ENCODE measurements at regions not wholly inside any gene's neighbourhood (a gene's known extent, or its start where the extent isn't known, plus 50 kb on each side); places are given as distances from the start of the nearest gene placed in this dataset.

- H3K4me2 ChIP-seq (ENCODE audit: insufficient read depth, low read length) = no peak overlapping the region
- intact Hi-C loops (cut with micrococcal nuclease) = no loop called here
- H3K27me3 ChIP-seq (ENCODE audit: control insufficient read depth in 2 of 2, insufficient read depth in 2 of 2, low read length in 2 of 2) = peaks cover 0 to 8% of the 10 kb centered on the region in 2 experiments; a peak in 2 of 5 replicates
- no peaks in the 10 kb centered on the region for H3K9me3 ChIP-seq (replicated peaks; ENCODE audit: control insufficient read depth, insufficient read depth, low read depth, low read length)
- no peaks in the 10 kb centered on the region; the same call in 1 of the 2 replicates for H4K20me1 ChIP-seq (replicated peaks; ENCODE audit: control insufficient read depth, insufficient read depth, low read length)
- no peak overlapping the region for H3K4me3 ChIP-seq
- H3K27ac ChIP-seq (ENCODE audit: extremely low read depth, low read depth, low read length) = no peak overlapping the region
- CTCF ChIA-PET (ENCODE audit: low intra/inter-chr PET ratio) = no interaction called here
- FAIRE-seq = no peak
- no peaks in the 10 kb centered on the region for H3K4me1 ChIP-seq (replicated peaks in 1 of 2; ENCODE audit: control insufficient read depth in 2 of 2, insufficient read depth in 2 of 2, low read length in 2 of 2)
- POLR2A ChIA-PET = no interaction called here
- H3K79me2 ChIP-seq (ENCODE audit: control insufficient read depth, insufficient read depth, low read length) = no peaks in the 10 kb centered on the region
- no peak for DNase-seq (ENCODE audit: extremely low read depth in 1 of 4, low spot score in 3 of 4)
- 0% methylated on average over 4 of the region's 4 CpGs for WGBS (ENCODE audit: insufficient coverage, low coverage, missing lambda C conversion rate)
- ATAC-seq = no peak
- no peaks in the 10 kb centered on the region for H3K36me3 ChIP-seq (ENCODE audit: control insufficient read depth, insufficient read depth, low read length)
- no peak overlapping the region for H2AFZ ChIP-seq (ENCODE audit: low read depth, low read length)
- BruUV-seq (replicated peaks) = no TSS peak
- H3K9ac ChIP-seq (ENCODE audit: insufficient read depth in 1 of 2, low read depth in 2 of 2, low read length in 2 of 2) = no peak overlapping the region
- in situ Hi-C loops (cut with MboI) = no loop called here
- no peaks in the 10 kb centered on the region for H3K9me1 ChIP-seq (ENCODE audit: control insufficient read depth, insufficient read depth, low read length)
- TF ChIP-seq POU5F1 (IDR thresholded peaks at IDR 0.05; ENCODE audit: borderline replicate concordance, low read depth, low read length, partially characterized antibody) (no peak), RFX5 (IDR thresholded peaks at IDR 0.05; ENCODE audit: low read depth, low read length) (no peak), MAZ (CRISPR knock-in tag; conservative IDR thresholded peaks at IDR 0.05 in 1 of 2, IDR thresholded peaks at IDR 0.05 in 1 of 2) (no peak), ZBTB9 (CRISPR knock-in tag; IDR thresholded peaks at IDR 0.05) (no peak), TCF3 (CRISPR knock-in tag; IDR thresholded peaks at IDR 0.05) (no peak), ZSCAN32 (CRISPR knock-in tag; IDR thresholded peaks at IDR 0.05) (no peak), JUND (IDR thresholded peaks at IDR 0.05; ENCODE audit: borderline replicate concordance, low read depth, low read length) (no peak), JUND (tag; IDR thresholded peaks at IDR 0.05; ENCODE audit: borderline replicate concordance, low read depth, low read length) (no peak), NFIC (IDR thresholded peaks at IDR 0.05) (no peak), GTF2A2 (tag; IDR thresholded peaks at IDR 0.05) (no peak), EP400 (IDR thresholded peaks at IDR 0.05) (no peak), FOXO4 (CRISPR knock-in tag; IDR thresholded peaks at IDR 0.05) (no peak), SRSF1 (IDR thresholded peaks at IDR 0.05; ENCODE audit: low read depth, low read length) (no peak), TAF1 (IDR thresholded peaks at IDR 0.05; ENCODE audit: control insufficient read depth, extremely low read depth, insufficient read depth, low read length, severe bottlenecking) (no peak)
- TF ChIP-seq, protein P1, sequence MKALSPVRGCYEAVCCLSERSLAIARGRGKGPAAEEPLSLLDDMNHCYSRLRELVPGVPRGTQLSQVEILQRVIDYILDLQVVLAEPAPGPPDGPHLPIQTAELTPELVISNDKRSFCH (CRISPR knock-in tag; IDR thresholded peaks at IDR 0.05) = no peak
- TF ChIP-seq, protein P1 (tag; IDR thresholded peaks at IDR 0.05) = no peak
- TF ChIP-seq, protein P2, sequence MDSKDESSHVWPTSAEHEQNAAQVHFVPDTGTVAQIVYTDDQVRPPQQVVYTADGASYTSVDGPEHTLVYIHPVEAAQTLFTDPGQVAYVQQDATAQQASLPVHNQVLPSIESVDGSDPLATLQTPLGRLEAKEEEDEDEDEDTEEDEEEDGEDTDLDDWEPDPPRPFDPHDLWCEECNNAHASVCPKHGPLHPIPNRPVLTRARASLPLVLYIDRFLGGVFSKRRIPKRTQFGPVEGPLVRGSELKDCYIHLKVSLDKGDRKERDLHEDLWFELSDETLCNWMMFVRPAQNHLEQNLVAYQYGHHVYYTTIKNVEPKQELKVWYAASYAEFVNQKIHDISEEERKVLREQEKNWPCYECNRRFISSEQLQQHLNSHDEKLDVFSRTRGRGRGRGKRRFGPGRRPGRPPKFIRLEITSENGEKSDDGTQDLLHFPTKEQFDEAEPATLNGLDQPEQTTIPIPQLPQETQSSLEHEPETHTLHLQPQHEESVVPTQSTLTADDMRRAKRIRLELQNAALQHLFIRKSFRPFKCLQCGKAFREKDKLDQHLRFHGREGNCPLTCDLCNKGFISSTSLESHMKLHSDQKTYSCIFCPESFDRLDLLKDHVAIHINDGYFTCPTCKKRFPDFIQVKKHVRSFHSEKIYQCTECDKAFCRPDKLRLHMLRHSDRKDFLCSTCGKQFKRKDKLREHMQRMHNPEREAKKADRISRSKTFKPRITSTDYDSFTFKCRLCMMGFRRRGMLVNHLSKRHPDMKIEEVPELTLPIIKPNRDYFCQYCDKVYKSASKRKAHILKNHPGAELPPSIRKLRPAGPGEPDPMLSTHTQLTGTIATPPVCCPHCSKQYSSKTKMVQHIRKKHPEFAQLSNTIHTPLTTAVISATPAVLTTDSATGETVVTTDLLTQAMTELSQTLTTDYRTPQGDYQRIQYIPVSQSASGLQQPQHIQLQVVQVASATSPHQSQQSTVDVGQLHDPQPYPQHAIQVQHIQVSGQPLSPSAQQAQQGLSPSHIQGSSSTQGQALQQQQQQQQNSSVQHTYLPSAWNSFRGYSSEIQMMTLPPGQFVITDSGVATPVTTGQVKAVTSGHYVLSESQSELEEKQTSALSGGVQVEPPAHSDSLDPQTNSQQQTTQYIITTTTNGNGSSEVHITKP (IDR thresholded peaks at IDR 0.05; ENCODE audit: partially characterized antibody) = no peak
Observed at GRCh38 chr7:131724776-131725345, 168.4 kb upstream of the PODXL start.
